Astrocyte (in vitro differentiated cells and primary cell): ENCODE measurements at regions not wholly inside any gene's neighbourhood (a gene's known extent, or its start where the extent isn't known, plus 50 kb on each side); places are given as distances from the start of the nearest gene placed in this dataset.

Experiments
- DNase-seq: peaks from one replicate; pipeline ENCODE4 v3.0.0-alpha.2; 2010; ENCODE audit warnings: low read depth
- FAIRE-seq: peaks from 2 replicates; lab custom pipeline; 2011; peaks lifted over from hg19 to GRCh38; lab: Jason Lieb, UNC
- H2AFZ ChIP-seq: 2 replicates; pipeline ENCODE4 v1.6.0; 2012; ENCODE audit warnings: low read depth, low read length, inconsistent platforms
- H3K27ac ChIP-seq: 2 replicates; pipeline ENCODE4 v1.5.1; 2011; ENCODE audit warnings: low read depth, low read length, inconsistent platforms
- H3K27me3 ChIP-seq: 2 replicates; pipeline ENCODE4 v1.6.0; 2011; ENCODE audit warnings: low read length, inconsistent platforms; ENCODE audit not compliant: insufficient read depth
- H3K36me3 ChIP-seq: 2 replicates; pipeline ENCODE4 v1.5.1; 2011; ENCODE audit warnings: low read length, inconsistent platforms; ENCODE audit not compliant: insufficient read depth
- H3K4me1 ChIP-seq: 2 replicates; pipeline ENCODE4 v1.5.1; 2011; ENCODE audit warnings: low read length, inconsistent platforms; ENCODE audit not compliant: insufficient read depth
- H3K4me2 ChIP-seq: 2 replicates; pipeline ENCODE4 v1.6.0; 2012; ENCODE audit warnings: low read length, inconsistent platforms
- H3K4me3 ChIP-seq: 2 replicates; pipeline ENCODE4 v1.5.1; 2011; ENCODE audit warnings: low read depth, mild to moderate bottlenecking, low read length, inconsistent platforms; ENCODE audit not compliant: insufficient read depth
- H3K79me2 ChIP-seq: 2 replicates; pipeline ENCODE4 v1.6.0; 2012; ENCODE audit warnings: mild to moderate bottlenecking, low read length, inconsistent platforms; ENCODE audit not compliant: insufficient read depth
- H3K9ac ChIP-seq: 2 replicates; pipeline ENCODE4 v1.6.0; 2012; ENCODE audit warnings: mild to moderate bottlenecking, low read length, inconsistent platforms
- H3K9me3 ChIP-seq: 2 replicates; pipeline ENCODE4 v1.5.1; 2012; ENCODE audit warnings: low read depth, mild to moderate bottlenecking, low read length, inconsistent platforms; ENCODE audit not compliant: insufficient read depth
- H4K20me1 ChIP-seq: 2 replicates; pipeline ENCODE4 v1.6.0; 2012; ENCODE audit warnings: low read length, inconsistent platforms; ENCODE audit not compliant: insufficient read depth
- H3K27ac Mint-ChIP-seq: one replicate; pipeline ENCODE4 v1.8.0; 2021; ENCODE audit warnings: mild to moderate bottlenecking, mixed read lengths; ENCODE audit not compliant: unreplicated experiment
- H3K27me3 Mint-ChIP-seq: one replicate; pipeline ENCODE4 v1.8.0; 2021; ENCODE audit warnings: low read depth, mixed read lengths; ENCODE audit not compliant: unreplicated experiment
- H3K36me3 Mint-ChIP-seq: one replicate; pipeline ENCODE4 v1.8.0; 2021; ENCODE audit warnings: low read depth, mixed read lengths; ENCODE audit not compliant: unreplicated experiment
- H3K4me1 Mint-ChIP-seq: one replicate; pipeline ENCODE4 v1.8.0; 2021; ENCODE audit warnings: low read depth, mixed read lengths; ENCODE audit not compliant: unreplicated experiment
- H3K4me3 Mint-ChIP-seq: one replicate; pipeline ENCODE4 v1.8.0; 2021; ENCODE audit warnings: mild to moderate bottlenecking, moderate library complexity, mixed read lengths; ENCODE audit not compliant: unreplicated experiment
- H3K9me3 Mint-ChIP-seq: one replicate; pipeline ENCODE4 v1.8.0; 2021; ENCODE audit warnings: mild to moderate bottlenecking, mixed read lengths; ENCODE audit not compliant: unreplicated experiment
- CTCF ChIP-seq: IDR thresholded peaks from 2 replicates; pipeline ENCODE4 v1.5.1; 2011; ENCODE audit warnings: low read depth, mild to moderate bottlenecking, inconsistent platforms, low read length, moderate library complexity; ENCODE audit not compliant: insufficient read depth
- EZH2 ChIP-seq: IDR thresholded peaks from 2 replicates; pipeline ENCODE4 v1.6.1; 2012; ENCODE audit warnings: mild to moderate bottlenecking, low read length, inconsistent platforms; ENCODE audit not compliant: insufficient read depth

GRCh38 chr4:124934916-124935315 is 222.4 kb upstream of the ANKRD50 start:
- Histone ChIP-seq H3K27ac (no peak overlapping the region), H3K27me3 (no peaks in the 10 kb centered on the region), H3K79me2 (no peaks in the 10 kb centered on the region), H3K9me3 (no peaks in the 10 kb centered on the region), H3K9ac (no peak overlapping the region), H3K4me2 (no peak overlapping the region), H3K4me1 (peaks cover 8% of the 10 kb centered on the region), H4K20me1 (no peaks in the 10 kb centered on the region), H2AFZ (no peak overlapping the region), H3K36me3 (no peaks in the 10 kb centered on the region), H3K4me3 (no peak overlapping the region)
- no peaks in the 10 kb centered on the region for H3K27me3 Mint-ChIP-seq
- DNase-seq (no peak), FAIRE-seq (no peak)
- no peaks in the 10 kb centered on the region for H3K9me3 Mint-ChIP-seq
- no peak overlapping the region for H3K4me3 Mint-ChIP-seq
- H3K27ac Mint-ChIP-seq: no peak overlapping the region
- TF ChIP-seq EZH2 (no peak), CTCF (no peak)
- no peaks in the 10 kb centered on the region for H3K36me3 Mint-ChIP-seq
- H3K4me1 Mint-ChIP-seq: peaks cover 13% of the 10 kb centered on the region

- Mint-ChIP-seq H3K4me3 (no peak overlapping the region), H3K27ac (no peak overlapping the region), H3K36me3 (no peaks in the 10 kb centered on the region), H3K4me1 (peaks cover 9% of the 10 kb centered on the region), H3K27me3 (no peaks in the 10 kb centered on the region), H3K9me3 (no peaks in the 10 kb centered on the region)
- Histone ChIP-seq H3K9me3 (no peaks in the 10 kb centered on the region), H2AFZ (no peak overlapping the region), H3K27me3 (no peaks in the 10 kb centered on the region), H3K27ac (no peak overlapping the region), H3K4me2 (no peak overlapping the region), H3K79me2 (no peaks in the 10 kb centered on the region), H3K4me1 (peaks cover 4% of the 10 kb centered on the region), H3K4me3 (no peak overlapping the region), H3K9ac (no peak overlapping the region), H4K20me1 (no peaks in the 10 kb centered on the region), H3K36me3 (no peaks in the 10 kb centered on the region)
- FAIRE-seq (no peak), DNase-seq (no peak)
- TF ChIP-seq EZH2: no peak
- TF ChIP-seq CTCF: no peak
Observed at GRCh38 chr4:124933521-124933920, 221.0 kb upstream of the ANKRD50 start.

- H3K27ac ChIP-seq: no peak overlapping the region
- no peak overlapping the region for H2AFZ ChIP-seq
- no peak for FAIRE-seq
- H3K79me2 ChIP-seq: no peaks in the 10 kb centered on the region
- H3K9ac ChIP-seq: no peak overlapping the region
- H3K4me1 Mint-ChIP-seq: peaks cover under 1% of the 10 kb centered on the region
- H3K27ac Mint-ChIP-seq: no peak overlapping the region
- no peaks in the 10 kb centered on the region for H3K27me3 ChIP-seq
- no peaks in the 10 kb centered on the region for H4K20me1 ChIP-seq
- TF ChIP-seq CTCF: no peak
- TF ChIP-seq EZH2: no peak
- H3K27me3 Mint-ChIP-seq: no peaks in the 10 kb centered on the region
- no peaks in the 10 kb centered on the region for H3K9me3 Mint-ChIP-seq
- no peaks in the 10 kb centered on the region for H3K36me3 Mint-ChIP-seq
- H3K36me3 ChIP-seq: no peaks in the 10 kb centered on the region
- peaks cover 4% of the 10 kb centered on the region for H3K4me1 ChIP-seq
- no peaks in the 10 kb centered on the region for H3K9me3 ChIP-seq
- H3K4me2 ChIP-seq: no peak overlapping the region
- no peak for DNase-seq
- no peak overlapping the region for H3K4me3 Mint-ChIP-seq
- H3K4me3 ChIP-seq: no peak overlapping the region
Observed at GRCh38 chr4:124932447-124932846, 219.9 kb upstream of the ANKRD50 start.
